ENCODE measurements at regions not wholly inside any gene's neighbourhood (a gene's known extent, or its start where the extent isn't known, plus 50 kb on each side); places are given as distances from the start of the nearest gene placed in this dataset.

DNA sequence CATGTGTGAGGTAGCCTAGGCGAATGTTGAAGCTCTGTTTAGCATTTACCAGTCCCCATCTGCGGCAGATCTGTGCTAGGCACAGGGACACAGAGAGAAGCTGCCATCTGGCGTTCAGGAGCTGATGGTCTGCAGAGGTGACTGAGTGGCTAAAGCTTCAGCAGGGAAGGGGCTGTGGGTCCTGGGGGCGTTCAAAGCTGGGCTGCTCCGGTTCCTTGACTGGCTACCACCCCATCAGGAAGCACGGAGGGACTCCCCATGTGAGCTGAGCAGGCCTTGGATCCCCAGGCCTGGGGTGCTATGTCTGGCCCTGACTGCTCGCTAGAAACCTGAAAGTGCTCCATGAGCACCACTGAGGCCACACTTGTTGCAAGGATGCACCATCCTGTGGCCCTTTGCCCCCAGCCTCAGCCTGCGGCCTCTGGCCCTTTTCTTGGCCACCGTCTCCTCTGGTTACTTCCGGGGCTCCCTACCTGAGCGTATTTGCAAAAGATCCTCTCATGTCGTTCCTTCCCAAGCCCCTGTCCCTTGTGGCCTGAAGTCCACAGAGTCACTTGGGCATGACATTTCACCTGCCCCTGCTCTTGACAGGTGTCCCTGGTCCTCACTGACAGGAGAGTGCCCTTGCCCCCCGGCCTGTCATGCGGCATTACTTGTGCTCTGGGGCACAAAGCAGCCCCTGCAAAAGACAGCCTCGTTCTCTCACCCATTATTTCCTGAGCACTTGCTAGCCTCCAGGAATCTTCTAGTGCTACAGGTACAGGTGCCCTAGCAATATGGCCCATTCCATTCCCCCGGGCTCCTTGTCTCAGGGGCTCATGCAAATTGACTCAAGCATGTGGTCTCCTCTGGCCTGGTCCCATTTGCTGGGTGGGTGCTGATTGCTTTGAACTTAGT lies 108.1 kb downstream of the GLRX3 start:
- no peak overlapping the region for H3K27ac ChIP-seq (ENCODE audit: low read depth, low read length)
- no peak overlapping the region for H3K4me3 ChIP-seq (ENCODE audit: low read depth, low read length)
- no peaks in the 10 kb centered on the region for H3K27me3 ChIP-seq (ENCODE audit: control insufficient read depth, insufficient read depth, low read length)
- peaks cover 4% of the 10 kb centered on the region for H3K9me3 ChIP-seq (ENCODE audit: control insufficient read depth, insufficient read depth, low read depth, low read length)
- no peak overlapping the region for H3K9ac ChIP-seq (ENCODE audit: low read length)
- H3K36me3 ChIP-seq (ENCODE audit: control insufficient read depth, insufficient read depth, low read length) = no peaks in the 10 kb centered on the region
- no peaks in the 10 kb centered on the region for H3K4me1 ChIP-seq (ENCODE audit: control insufficient read depth, insufficient read depth, low read length)

DNA sequence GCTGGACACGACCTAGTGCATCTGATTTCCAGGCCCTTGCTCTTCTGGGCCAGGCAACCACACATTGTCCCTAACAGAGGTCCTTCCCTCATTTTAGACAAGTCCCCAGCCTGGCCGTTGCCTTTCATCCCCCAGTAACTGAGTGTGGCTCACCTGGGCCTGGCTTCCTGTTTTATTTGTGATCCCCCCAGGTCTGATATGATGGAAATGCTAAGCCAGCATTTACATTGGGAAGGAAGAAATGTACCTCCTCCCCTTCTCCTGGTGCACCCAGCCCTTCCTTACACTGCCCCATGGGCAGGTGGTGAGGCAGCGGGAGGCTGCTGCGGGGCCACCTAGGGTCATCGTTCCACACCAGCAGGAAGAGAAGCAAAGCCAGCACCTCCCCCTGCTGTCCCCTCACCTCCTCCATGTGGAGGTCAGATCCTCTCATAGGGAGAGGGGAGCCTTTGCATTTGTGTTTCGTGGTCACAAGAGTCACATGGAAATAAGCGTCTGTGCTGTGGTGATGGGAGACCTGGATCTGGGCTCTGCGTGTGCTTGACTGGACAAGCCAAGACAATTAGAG lies 108.8 kb downstream of the GLRX3 start:
- Histone ChIP-seq H3K9me3 (ENCODE audit: control insufficient read depth, insufficient read depth, low read depth, low read length) (peaks cover 4% of the 10 kb centered on the region), H3K27me3 (ENCODE audit: control insufficient read depth, insufficient read depth, low read length) (no peaks in the 10 kb centered on the region), H3K4me1 (ENCODE audit: control insufficient read depth, insufficient read depth, low read length) (no peaks in the 10 kb centered on the region), H3K27ac (ENCODE audit: low read depth, low read length) (no peak overlapping the region), H3K9ac (ENCODE audit: low read length) (no peak overlapping the region), H3K36me3 (ENCODE audit: control insufficient read depth, insufficient read depth, low read length) (no peaks in the 10 kb centered on the region), H3K4me3 (ENCODE audit: low read depth, low read length) (no peak overlapping the region)

DNA sequence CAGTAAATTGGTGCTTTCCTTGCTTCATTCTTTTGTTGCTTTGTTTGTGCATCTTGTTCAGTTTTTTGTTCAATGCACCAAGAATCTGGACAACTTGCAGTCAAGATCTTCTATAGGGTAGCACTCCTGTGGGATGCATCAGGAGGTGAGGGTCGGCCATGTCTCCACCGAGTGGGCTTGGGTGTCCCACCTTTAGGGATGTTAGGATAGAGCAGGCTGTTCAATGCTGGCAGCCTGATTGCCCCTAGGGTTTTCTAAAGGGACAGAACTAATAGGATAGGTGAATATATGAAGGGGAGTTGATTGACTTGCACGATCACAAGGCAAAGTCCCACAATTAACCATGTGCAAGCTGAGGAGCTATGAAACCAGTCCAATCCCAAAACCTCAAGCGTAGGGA lies 109.9 kb downstream of the GLRX3 start:
- Histone ChIP-seq H3K9me3 (ENCODE audit: control insufficient read depth, insufficient read depth, low read depth, low read length) (peaks cover 2% of the 10 kb centered on the region), H3K36me3 (ENCODE audit: control insufficient read depth, insufficient read depth, low read length) (no peaks in the 10 kb centered on the region), H3K27ac (ENCODE audit: low read depth, low read length) (no peak overlapping the region), H3K4me1 (ENCODE audit: control insufficient read depth, insufficient read depth, low read length) (no peaks in the 10 kb centered on the region), H3K9ac (ENCODE audit: low read length) (no peak overlapping the region), H3K27me3 (ENCODE audit: control insufficient read depth, insufficient read depth, low read length) (no peaks in the 10 kb centered on the region), H3K4me3 (ENCODE audit: low read depth, low read length) (no peak overlapping the region)

DNA sequence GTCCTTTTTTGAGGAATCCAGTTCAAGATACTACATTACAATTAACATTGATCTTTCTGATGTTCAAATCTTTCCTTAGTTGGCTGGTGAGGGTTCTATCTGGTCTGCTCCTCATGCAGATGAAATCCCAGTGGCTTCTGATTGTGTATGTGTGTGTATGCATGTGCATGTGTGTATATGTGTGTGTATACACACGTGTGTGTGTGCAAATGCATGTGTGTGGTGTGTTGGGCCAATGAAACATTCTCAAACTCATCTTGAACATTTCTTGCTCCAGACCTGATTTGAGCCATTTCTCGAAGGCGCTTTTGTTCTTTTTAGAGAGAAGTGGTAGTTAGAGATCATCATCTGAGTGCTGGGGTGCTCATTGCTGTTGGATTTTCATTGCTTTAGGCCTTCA lies 113.9 kb downstream of the GLRX3 start:
- Histone ChIP-seq H3K27me3 (ENCODE audit: control insufficient read depth, insufficient read depth, low read length) (no peaks in the 10 kb centered on the region), H3K9ac (ENCODE audit: low read length) (no peak overlapping the region), H3K27ac (ENCODE audit: low read depth, low read length) (no peak overlapping the region), H3K9me3 (ENCODE audit: control insufficient read depth, insufficient read depth, low read depth, low read length) (no peaks in the 10 kb centered on the region; the same call in 1 of the 2 replicates), H3K4me3 (ENCODE audit: low read depth, low read length) (no peak overlapping the region), H3K4me1 (ENCODE audit: control insufficient read depth, insufficient read depth, low read length) (no peaks in the 10 kb centered on the region), H3K36me3 (ENCODE audit: control insufficient read depth, insufficient read depth, low read length) (no peaks in the 10 kb centered on the region)

DNA sequence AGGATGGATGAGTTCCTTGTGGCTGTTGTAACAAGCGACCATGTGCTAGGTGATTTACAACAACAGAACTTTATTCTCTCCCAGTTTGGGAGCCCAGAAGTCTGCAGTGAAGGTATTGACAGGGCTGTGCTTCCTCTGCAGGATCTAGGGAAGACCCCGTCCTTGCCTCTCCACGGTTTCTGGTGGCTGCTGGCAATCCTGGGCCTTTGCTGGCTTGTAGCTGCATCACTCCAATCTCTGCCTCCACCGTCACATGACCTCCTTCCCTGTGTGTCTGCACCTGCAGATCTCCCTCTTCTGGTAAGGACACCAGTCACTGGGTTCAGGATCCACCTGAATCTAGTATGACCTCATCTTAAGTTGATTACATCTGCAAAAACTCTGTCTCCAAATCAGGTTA lies 115.6 kb downstream of the GLRX3 start:
- H3K9me3 ChIP-seq (ENCODE audit: control insufficient read depth, insufficient read depth, low read depth, low read length) = no peaks in the 10 kb centered on the region; the same call in 1 of the 2 replicates
- no peak overlapping the region for H3K4me3 ChIP-seq (ENCODE audit: low read depth, low read length)
- H3K4me1 ChIP-seq (ENCODE audit: control insufficient read depth, insufficient read depth, low read length) = no peaks in the 10 kb centered on the region

DNA sequence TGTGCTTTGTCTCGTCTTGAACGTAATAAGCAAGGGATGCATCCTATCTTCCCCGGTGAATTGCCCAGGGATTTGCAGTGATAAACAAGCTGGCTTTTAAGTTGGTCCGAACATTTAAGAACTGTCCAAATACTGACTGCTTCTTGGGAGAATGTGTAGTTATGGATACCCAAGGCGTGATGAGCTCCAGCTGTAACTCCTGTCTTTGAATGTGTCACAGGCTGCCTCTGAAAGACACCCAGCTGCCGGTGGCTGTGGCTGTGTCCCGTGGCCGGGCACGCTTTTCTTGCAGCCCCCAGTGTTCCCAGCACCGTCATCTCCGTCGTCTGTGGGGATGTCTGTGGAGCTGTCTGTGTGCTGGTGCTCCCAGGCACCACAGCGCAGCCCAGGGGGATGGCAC lies 118.1 kb downstream of the GLRX3 start:
- H3K4me1 ChIP-seq (ENCODE audit: control insufficient read depth, insufficient read depth, low read length) = no peaks in the 10 kb centered on the region
- H3K9ac ChIP-seq (ENCODE audit: low read length) = no peak overlapping the region
- H3K27ac ChIP-seq (ENCODE audit: low read depth, low read length) = no peak overlapping the region
- no peaks in the 10 kb centered on the region for H3K27me3 ChIP-seq (ENCODE audit: control insufficient read depth, insufficient read depth, low read length)
- H3K4me3 ChIP-seq (ENCODE audit: low read depth, low read length) = no peak overlapping the region
- peaks cover 6% of the 10 kb centered on the region for H3K9me3 ChIP-seq (ENCODE audit: control insufficient read depth, insufficient read depth, low read depth, low read length)
- no peaks in the 10 kb centered on the region for H3K36me3 ChIP-seq (ENCODE audit: control insufficient read depth, insufficient read depth, low read length)

More for the DNA sequence above, 115.6 kb downstream of the GLRX3 start:
- Histone ChIP-seq H3K36me3 (ENCODE audit: control insufficient read depth, insufficient read depth, low read length) (no peaks in the 10 kb centered on the region), H3K27ac (ENCODE audit: low read depth, low read length) (no peak overlapping the region), H3K27me3 (ENCODE audit: control insufficient read depth, insufficient read depth, low read length) (no peaks in the 10 kb centered on the region), H3K9ac (ENCODE audit: low read length) (no peak overlapping the region)

DNA sequence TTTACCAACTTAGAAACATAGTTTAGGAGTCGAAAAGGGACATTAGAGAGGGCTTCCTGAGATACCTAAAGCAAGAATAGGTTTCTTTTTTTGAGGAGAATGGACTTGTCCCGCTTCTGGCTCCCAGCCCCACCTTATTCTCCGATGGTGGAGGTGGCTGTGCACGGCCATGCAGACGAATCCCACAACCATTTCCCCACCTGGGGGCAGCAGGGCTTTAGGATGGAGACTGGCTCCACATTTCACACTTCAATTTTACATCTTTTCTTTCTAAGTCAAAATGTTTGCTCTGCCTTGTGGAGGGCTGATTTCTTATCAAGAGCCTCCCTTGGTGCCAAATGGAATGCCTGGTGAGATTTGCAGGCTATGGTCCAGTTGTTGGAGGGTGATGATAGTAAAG lies 118.5 kb downstream of the GLRX3 start:
- H3K4me1 ChIP-seq (ENCODE audit: control insufficient read depth, insufficient read depth, low read length) = no peaks in the 10 kb centered on the region
- no peaks in the 10 kb centered on the region for H3K27me3 ChIP-seq (ENCODE audit: control insufficient read depth, insufficient read depth, low read length)
- H3K9me3 ChIP-seq (ENCODE audit: control insufficient read depth, insufficient read depth, low read depth, low read length) = peaks cover 6% of the 10 kb centered on the region
- no peak overlapping the region for H3K27ac ChIP-seq (ENCODE audit: low read depth, low read length)
- H3K36me3 ChIP-seq (ENCODE audit: control insufficient read depth, insufficient read depth, low read length) = no peaks in the 10 kb centered on the region
- H3K9ac ChIP-seq (ENCODE audit: low read length) = no peak overlapping the region
- H3K4me3 ChIP-seq (ENCODE audit: low read depth, low read length) = no peak overlapping the region

DNA sequence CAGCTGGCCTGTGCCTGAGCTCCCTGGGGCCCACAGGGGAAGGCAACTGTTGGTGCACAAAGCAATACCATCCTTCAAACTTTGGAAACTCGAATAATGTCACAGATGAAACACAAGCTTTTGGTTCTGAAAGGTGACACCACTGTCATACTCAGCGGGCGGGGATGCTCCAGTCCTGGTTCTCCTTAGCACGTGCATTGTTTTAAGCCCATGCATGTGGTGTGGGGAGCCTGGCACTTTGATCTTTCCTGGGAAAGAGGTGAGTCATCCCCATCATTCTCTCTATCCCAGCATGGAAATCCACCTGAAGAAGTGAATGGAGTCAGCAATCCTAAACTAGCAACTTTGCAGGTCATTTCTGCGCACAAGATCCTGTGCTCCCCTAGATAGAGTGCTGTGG lies 119.6 kb downstream of the GLRX3 start:
- Histone ChIP-seq H3K27me3 (ENCODE audit: control insufficient read depth, insufficient read depth, low read length) (no peaks in the 10 kb centered on the region), H3K4me3 (ENCODE audit: low read depth, low read length) (no peak overlapping the region), H3K9ac (ENCODE audit: low read length) (no peak overlapping the region), H3K4me1 (ENCODE audit: control insufficient read depth, insufficient read depth, low read length) (no peaks in the 10 kb centered on the region), H3K9me3 (ENCODE audit: control insufficient read depth, insufficient read depth, low read depth, low read length) (peaks cover 9% of the 10 kb centered on the region), H3K36me3 (ENCODE audit: control insufficient read depth, insufficient read depth, low read length) (no peaks in the 10 kb centered on the region), H3K27ac (ENCODE audit: low read depth, low read length) (no peak overlapping the region)

DNA sequence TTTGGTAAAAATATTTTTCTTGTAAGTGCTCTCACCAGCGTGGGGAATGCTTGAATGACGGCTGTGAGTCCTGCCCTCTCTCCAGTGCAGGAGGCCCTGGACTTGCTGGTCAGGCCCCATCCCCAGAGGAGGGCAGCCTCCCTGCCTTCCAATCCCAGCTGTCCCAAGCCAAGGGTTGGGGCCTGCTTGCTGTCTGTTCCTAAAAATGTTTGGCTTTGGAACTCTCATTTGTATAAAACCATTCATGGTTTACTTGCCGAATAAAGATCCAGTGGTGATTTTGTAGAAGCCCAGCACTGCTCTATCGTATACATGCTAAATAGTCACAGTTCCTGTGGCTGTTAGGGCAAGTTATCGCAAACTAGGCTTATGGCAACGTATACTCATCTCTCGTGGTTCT lies 121.7 kb downstream of the GLRX3 start:
- Histone ChIP-seq H3K27ac (ENCODE audit: low read depth, low read length) (no peak overlapping the region), H3K36me3 (ENCODE audit: control insufficient read depth, insufficient read depth, low read length) (no peaks in the 10 kb centered on the region), H3K9ac (ENCODE audit: low read length) (no peak overlapping the region), H3K4me3 (ENCODE audit: low read depth, low read length) (no peak overlapping the region), H3K27me3 (ENCODE audit: control insufficient read depth, insufficient read depth, low read length) (no peaks in the 10 kb centered on the region), H3K9me3 (ENCODE audit: control insufficient read depth, insufficient read depth, low read depth, low read length) (peaks cover 14% of the 10 kb centered on the region), H3K4me1 (ENCODE audit: control insufficient read depth, insufficient read depth, low read length) (no peaks in the 10 kb centered on the region)

DNA sequence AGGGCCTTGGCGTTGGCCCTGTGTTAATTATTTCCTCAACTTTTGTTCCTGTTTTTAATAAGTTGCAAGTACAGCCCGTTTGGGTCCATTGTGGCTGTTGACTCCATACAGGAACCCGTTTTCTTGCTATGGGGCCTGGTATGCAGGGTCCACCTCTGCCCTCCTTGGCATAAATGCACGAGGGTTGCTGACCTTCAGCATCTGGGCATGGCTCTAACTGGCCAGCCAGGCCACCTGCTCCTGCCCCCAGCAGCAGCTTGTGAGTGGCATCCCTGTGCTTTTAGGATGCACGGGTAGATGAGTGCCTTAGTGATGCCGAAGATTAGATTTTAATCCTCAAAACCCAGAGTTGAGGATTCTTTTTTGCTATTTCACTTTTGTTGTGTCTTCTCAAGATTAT lies 123.2 kb downstream of the GLRX3 start:
- peaks cover 19% of the 10 kb centered on the region for H3K9me3 ChIP-seq (ENCODE audit: control insufficient read depth, insufficient read depth, low read depth, low read length)
- no peaks in the 10 kb centered on the region for H3K27me3 ChIP-seq (ENCODE audit: control insufficient read depth, insufficient read depth, low read length)
- no peak overlapping the region for H3K9ac ChIP-seq (ENCODE audit: low read length)
- H3K4me3 ChIP-seq (ENCODE audit: low read depth, low read length) = no peak overlapping the region
- H3K36me3 ChIP-seq (ENCODE audit: control insufficient read depth, insufficient read depth, low read length) = no peaks in the 10 kb centered on the region
- H3K27ac ChIP-seq (ENCODE audit: low read depth, low read length) = no peak overlapping the region
- no peaks in the 10 kb centered on the region for H3K4me1 ChIP-seq (ENCODE audit: control insufficient read depth, insufficient read depth, low read length)

DNA sequence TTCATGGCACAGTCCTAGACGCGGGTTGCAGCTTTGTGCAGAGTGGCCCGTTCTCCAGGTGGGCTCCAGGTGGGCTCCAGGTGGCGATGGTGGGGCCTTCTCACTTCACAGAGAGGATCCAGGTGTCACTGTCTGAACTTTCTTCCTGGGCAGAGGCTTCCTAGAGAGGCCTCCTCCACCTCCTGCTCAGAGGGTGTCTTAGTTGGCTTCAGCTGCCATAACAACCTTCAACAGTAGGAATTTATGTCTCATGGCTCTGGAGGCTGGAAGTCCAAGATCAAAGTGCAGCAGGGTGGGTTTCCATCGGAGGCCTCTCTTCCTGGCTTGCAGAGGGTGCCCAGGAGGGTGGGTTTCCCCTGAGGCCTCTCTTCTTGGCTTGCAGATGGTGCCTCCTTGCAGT lies 125.1 kb downstream of the GLRX3 start:
- Histone ChIP-seq H3K9me3 (ENCODE audit: control insufficient read depth, insufficient read depth, low read depth, low read length) (peaks cover 28% of the 10 kb centered on the region), H3K9ac (ENCODE audit: low read length) (no peak overlapping the region), H3K27me3 (ENCODE audit: control insufficient read depth, insufficient read depth, low read length) (no peaks in the 10 kb centered on the region)

More for the DNA sequence above, 125.1 kb downstream of the GLRX3 start:
- H3K4me1 ChIP-seq (ENCODE audit: control insufficient read depth, insufficient read depth, low read length) = no peaks in the 10 kb centered on the region
- no peak overlapping the region for H3K4me3 ChIP-seq (ENCODE audit: low read depth, low read length)
- H3K36me3 ChIP-seq (ENCODE audit: control insufficient read depth, insufficient read depth, low read length) = no peaks in the 10 kb centered on the region
- no peak overlapping the region for H3K27ac ChIP-seq (ENCODE audit: low read depth, low read length)
